Umbilical cord (tissue), 1 donor: ENCODE measurements at regions not wholly inside any gene's neighbourhood (a gene's known extent, or its start where the extent isn't known, plus 50 kb on each side); places are given as distances from the start of the nearest gene placed in this dataset.
A peak's percentile ranks its signal among the peaks of the same experiment; 100 is the strongest.
"Not testable (repeated sequence)": the region's sequence is repeated elsewhere in the genome, so short reads cannot be mapped to it uniquely, and the experiment has no call there.

Experiments used
- DNase-seq: peaks from one replicate; pipeline ENCODE4 v3.0.0-alpha.2; 2015; ENCODE audit warnings: low spot score

DNA sequence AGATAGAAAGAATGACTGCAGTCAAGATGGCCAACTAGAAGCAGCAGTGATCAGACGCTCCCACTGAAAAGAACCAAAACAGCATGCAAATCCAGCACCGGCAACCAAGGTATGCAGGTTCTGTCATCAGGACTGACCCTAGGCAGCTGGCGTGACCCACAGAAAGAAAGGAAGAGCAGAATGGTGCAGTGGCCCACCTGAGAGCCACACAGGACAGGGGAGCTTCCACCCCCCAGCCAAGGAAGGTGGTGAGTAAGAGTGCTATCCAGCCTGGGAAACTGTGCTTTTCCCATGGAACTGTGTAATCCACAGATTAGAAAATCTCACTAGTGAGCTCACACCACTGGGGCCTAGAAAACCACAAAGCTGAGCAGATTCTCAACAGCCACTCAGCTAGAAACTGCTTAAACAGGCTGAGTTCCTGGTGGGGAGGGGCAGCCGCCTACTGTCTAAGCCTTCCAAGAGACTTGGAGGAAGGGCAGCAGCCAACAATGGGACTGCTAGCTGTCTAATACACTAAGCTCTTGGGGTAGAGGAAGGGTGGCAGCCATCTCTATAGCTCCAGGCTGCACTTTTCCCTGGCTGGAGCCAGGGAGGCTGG, 127.9 kb downstream of the EVA1A start:
- peak; percentile 48 for DNase-seq

DNA sequence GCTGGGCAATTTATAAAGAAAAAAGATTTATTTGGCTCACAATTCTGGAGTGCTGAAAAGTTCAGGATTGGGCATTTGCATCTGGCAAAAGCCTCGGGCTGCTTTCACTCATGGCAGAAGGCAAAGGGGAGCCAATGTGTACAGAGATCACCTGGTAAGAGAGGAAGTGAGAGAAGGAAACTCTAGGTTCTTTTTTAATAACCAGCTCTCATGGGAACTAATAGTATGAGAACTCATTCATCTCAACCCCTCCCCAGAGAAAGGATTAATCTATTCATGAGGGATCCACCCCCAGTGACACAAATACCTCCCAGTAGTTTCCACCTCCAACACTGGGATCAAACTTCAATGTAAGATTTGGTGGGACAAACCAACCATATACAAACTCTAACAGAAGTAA, 129.0 kb downstream of the EVA1A start:
- no peak for DNase-seq

DNA sequence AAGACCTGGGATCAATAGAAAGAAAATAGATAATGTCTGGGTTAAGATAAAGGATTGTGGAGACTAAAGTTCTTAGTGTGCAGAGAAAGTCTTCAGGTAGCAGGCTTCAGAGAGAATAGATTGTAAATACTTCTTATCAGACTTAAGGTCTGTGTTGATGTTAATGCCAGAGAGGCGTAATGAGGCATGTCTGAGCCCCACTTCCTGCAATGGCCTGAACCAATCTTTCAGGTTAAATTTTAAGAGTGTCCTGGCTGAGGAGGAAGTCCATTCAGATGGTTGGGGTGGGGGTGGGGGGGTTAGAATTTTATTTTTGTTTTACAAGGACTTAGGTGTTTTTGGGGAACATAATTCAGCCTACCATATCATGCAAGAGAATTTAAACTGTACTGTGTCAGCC, 129.5 kb downstream of the EVA1A start:
- DNase-seq, result no peak

DNA sequence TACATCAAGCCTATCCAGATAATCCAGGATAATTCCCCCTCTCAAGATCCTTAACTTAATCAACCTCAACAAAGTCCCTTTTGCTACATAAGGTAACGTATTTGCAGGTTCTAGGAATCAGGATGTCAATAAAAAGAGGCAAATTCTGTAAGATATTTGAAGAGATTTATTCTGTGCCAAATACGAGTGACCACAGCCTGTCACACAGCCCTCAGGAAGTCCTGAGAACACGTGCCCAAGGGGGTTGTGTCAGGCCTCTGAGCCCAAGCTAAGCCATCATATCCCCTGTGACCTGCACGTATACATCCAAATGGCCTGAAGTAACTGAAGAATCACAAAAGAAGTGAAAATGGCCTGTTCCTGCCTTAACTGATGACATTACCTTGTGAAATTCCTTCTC, 130.3 kb downstream of the EVA1A start:
- not testable (repeated sequence) for DNase-seq

DNA sequence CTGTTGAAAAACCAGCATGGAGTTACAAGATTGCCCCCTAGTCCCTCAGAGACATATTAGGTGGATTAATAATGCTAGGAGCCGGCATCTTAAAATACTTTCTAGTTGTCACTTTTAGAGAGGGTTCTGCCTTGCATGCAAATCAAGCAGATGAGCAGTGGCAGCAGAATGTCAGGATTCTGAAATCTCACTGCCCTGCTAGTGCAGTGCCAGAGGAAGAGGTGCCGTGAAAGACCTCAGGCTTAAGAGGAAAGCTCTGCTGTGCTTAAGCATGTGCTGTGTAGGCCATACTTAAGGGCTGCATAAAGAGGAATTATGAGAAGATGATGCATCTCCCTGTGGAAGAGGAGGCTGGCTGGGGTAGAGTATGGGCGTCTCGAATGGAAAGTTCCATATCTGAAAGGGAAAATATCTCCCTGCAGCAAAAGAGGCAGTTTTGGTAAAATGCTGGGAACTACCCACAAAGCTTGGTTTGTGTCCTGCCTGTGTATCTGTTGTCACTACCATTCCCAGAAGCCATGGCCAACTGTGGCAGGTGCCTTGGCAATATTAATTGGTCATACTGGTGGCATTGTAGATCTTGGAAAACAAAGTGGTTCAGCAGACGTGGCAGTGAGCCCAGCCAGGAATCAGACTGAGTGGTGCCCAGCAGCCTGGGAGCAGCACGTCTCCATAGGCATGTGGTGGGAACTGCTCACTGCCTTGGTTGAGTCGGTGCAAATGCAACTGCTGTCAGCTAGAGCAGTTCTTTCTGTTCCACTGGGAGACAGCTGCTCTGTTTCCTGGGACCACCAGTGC, 131.9 kb downstream of the EVA1A start:
- peak; percentile 83 for DNase-seq

DNA sequence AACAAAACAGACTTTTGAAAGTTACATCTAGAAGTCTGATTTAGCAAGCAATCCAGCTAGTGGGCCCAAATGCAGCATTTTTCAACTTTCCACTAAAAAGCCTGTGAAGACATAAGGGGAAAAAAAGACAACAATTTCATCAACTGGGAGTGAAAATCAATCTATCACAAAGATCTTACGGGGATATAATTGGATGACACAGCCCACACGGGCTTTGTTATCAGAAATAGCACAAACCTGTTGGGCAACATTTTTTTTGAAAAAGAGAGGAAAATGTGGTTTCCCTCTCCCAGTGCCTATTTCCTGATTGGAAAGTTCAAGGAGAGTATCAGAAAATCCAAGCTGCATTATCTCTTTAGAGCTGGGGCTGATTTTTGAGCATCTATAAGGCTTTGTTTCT, 132.7 kb downstream of the EVA1A start:
- DNase-seq, result peak; percentile 41

DNA sequence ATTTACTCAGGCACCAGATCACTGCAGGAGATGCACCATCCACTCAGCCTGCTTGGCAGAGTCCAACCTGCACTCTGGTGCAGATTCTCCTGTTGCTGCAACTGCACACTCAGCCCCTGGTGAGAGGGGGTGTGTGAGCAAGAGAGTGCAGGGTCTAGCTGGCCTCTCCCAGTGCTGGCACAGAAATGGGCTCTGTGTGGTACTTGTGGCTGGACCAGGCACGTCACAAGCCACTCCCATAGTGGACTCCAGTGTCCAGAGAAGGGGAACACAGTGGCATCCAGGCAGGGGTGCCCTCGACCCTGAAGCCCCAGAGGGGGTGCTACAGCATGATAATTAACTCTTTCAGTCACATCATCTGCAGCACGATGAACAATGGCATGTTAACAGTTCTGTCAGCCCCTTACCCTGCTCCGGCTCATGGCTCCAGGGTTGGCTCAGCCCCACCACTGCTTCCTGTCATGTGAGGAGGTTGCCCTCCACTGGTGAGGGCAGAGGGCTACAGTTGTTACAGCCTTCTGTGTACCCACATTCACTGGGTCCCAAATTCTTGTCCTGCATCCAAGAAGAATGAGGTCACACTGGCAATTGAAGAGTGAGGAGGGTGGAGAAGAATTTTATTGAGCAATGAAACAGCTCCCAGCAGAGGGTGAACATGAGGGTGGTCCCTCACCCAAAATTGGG, 135.7 kb downstream of the EVA1A start:
- DNase-seq, result no peak

DNA sequence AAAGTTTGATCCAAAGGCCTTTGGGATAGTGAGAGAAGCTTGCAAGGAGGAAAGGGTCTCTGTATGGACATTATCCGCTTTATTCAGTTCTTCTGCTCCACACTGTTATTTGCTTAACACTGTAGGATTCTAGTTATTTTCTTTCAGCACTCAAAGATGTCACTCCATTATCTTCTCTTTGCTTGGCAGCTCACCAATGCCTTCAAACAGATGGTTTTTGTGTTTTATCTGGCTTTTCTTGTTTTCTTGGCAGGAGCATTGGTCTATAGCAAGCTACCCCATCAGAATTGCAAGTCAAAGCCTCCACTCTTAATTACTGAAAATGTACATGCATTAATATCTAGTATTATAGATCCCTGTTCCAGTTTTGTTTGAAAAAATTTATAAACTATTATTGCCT, 138.8 kb downstream of the EVA1A start:
- DNase-seq, result peak; percentile 75

DNA sequence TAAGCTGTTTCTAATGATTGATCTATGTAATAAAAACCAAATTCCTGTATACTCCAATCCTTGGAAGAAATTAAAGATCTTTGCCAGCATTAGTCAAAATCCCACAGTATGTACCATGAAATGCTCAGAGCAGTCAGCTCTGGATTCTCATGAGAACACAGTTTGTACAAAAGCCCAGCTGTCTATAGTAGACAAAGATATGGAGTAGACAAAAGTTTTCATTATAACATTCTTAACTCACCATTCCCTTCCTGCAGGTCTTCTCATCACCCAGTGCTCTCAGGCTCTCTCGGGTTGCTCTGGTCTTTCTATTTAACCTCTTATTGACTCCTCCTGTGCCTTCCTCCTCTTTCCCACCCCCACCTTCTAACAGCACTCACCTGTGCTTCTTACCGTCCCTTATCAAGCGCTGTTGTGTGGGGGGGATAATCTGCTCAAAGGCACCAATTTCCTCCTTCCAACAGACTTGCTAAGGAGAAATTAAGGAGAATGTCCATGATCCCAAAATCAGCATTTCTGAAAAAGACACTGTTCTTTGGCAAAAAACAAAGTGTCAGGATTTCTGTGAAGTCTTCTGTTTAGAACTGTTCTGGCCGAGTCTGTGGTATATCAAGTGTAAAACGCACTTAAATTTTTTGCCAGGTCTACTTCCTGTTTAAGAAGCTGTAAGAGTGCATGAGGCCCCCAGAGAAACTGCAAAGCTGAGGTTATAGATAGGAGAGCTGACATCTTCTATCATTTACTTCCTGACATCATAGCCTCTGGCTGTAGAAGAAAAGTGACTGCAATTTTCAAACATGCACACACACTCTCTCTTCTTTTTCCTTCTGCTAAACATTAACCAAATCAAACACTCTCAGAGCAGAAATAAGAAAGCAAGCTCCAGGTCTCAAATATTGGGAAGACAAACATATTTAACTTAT, 144.1 kb downstream of the EVA1A start:
- peak; percentile 78 for DNase-seq

DNA sequence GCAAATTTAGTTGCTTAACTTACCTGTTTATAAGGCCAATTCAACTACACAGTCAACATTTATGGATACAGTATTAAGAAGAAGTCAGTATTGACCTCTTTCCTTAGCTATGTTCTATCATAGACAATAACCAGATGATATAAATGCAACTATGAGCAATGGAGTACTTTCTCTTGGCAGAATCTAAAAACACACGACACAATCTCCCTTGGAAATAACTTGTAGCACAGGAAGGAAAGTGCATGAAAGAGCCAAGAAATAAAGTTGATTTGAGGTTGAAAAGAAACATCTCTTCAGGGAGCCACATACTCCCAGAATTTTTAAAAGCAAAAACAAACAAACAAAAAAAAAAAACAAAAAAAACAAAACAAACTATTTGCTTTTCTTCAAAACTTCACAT, 145.0 kb downstream of the EVA1A start:
- DNase-seq, result peak; percentile 22

DNA sequence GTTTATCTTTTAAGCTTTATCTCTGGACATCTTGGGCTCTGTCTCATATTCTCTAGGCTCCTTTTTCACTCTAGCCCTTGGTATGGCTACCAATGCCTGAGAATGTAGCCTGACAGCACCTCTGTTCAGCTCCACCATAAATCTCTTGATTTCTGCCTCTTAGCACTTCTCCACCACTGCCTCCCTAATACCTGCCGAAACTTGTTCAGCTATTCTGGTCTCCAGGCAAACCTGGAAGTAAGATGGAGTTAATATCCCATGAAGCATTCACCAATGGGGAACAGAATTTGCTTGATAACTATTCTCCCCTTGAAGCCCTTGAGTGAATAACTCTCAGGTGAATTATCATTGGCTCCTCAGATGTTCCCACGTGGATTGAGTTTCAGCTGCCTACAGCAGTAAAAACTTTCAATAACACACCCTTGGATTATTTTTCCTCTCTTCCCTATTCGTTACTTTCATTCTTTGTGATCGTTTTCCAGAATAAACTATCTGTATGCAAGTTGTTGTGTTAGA, 145.6 kb downstream of the EVA1A start:
- DNase-seq, result peak; percentile 54

DNA sequence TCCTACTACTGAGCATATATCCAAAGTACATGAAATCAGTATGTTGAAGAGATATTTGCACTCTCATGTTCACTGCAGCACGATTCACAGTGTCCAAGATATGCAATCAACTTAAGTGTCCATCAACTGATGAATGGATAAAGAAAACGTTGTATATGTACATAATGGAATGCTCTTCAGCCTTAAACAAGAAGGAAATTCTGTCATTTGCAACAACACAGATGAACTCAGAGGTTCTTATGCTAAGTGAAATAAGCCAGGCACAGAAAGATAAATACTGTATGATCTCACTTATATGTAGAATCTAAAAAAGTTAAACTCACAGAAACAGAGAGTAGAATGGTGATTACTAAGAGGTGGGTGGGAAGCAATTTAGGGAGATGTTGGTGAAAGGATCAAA, 149.2 kb downstream of the EVA1A start:
- peak; percentile 72 for DNase-seq

DNA sequence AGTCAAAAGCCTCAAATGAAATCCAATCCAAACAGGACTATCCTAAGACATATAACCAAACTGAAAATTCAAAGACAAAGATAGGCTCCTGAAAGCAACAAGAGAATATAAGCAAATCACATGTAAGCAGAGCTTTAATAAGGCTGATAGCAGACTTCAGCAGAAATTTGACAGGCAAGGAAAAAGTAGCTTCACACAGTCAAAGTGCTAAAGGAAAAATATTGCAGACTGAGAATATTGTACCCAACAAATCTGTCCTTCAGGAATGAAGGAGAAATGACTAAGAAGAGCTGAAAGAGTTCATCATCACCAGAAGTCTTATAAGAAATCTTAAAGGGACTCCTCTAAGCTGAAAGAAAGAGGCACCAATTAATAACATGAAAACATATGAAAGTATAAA, 150.0 kb downstream of the EVA1A start:
- DNase-seq, result no peak

DNA sequence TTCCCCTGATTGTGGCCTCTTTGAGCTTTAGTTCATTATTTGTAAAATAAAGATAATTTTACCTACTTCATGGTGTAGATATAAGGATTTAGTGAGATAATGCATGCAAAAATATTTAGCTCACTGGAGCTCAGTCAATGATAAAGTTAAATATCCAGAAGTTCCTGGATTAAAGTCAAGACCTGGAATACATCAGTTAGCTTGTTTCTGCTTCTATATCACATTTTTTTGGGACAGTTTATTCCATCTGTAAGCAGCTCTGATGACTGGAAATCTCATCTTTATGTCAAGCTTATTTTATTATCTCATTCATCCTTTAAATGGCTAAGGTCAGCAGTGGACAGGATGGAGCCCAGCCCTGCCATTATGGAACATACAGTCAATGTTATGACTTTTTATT, 152.0 kb downstream of the EVA1A start:
- DNase-seq, result peak; percentile 92

DNA sequence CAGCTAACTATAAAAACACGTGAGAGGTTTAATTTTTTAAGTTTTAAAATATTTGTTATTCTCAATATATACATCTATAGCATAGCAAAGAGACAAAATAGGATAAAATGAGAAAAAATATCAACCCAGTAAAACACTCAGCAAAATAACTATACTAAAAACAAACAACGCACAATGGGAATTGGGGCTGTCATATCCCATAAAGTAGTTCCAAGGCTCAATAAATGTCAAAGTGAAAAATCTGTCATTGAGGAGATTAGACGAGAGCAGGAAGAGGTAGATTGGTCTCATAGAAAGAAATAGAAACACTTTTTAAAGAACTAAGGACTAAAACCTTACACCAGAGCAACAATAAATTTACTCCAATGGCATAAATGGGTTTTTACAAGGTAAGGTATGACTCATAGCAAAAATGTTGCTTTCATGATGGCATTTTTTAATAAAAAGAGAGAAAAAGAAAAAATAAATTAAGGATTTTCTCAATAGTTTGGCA, 153.7 kb downstream of the EVA1A start:
- DNase-seq, result no peak

DNA sequence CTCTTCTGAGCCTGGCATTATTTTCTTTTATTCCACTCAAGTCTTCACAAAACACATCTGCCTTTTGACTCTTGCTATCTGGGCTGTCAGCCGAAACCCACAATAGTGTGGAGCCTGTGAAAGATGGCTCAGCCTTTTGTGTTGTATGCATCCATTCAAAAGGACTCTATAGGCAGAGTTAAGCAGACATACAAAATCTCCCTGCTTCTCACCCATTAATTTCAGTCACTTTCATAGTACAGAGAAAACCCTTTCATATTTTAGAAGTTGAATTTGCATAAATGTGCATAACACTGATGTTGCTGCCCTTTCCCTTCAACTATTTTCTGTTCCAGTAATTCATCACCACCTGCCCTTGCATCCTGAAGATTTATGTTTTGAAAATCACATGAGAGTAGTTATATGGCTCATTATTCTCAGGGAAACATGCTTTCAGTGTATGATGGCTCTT, 154.6 kb downstream of the EVA1A start:
- peak; percentile 61 for DNase-seq

DNA sequence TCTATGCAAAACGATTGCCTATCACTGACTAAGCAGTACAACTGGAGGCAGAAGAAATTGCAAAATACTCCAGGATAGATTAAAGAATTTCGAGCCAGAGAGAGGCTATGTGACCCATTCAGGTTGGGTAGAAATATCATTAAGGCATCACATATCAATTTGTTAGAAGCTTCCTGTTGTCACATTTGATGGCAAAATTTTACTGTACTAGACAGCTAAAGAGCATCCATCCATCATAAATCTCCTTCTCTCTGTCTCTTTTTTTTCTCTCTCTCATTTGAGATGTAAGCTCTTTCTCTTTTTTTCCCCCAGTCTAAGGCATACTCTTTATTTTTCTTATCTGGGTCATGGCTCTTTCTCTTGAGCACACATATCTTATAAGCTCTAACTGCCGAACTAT, 155.7 kb downstream of the EVA1A start:
- DNase-seq, result no peak

DNA sequence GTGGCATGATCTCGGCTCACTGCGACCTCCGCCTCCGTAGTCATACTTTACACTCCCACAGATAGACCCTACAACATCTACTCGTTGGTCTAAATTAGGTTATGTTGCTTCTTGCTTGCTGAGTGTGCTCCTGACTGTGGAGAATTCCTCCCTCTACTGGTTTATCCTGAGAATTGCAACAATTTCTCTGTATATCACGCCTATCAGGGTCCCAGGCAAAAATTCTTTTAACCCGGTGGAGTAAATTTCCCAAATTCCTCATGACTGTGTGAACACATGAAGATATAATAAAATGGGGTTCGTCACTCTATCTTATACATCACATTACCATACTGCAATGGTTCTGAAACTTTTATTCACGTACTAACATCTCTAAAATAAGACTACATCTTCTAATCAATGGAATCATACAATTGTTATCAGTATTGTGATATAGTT, 156.7 kb downstream of the EVA1A start:
- DNase-seq, result peak; percentile 64

DNA sequence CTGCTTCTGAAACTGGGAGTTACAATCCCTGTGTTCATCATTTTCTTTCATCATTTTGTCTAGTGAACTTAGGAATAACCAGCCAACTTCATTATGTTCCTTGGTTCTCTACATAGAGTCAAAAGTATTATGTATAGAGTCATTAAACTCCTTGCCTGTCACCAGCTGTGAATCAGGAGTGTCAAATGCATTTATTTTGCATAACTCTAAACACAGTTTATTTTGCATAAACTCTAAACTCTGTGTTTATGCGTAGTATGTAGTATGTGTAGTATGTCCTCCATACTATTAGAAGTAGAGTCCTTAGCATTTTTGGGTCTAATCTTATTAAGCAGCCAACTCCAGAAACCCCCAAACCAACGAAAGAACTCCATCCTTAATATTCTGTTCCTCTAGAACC, 164.4 kb downstream of the EVA1A start:
- no peak for DNase-seq

DNA sequence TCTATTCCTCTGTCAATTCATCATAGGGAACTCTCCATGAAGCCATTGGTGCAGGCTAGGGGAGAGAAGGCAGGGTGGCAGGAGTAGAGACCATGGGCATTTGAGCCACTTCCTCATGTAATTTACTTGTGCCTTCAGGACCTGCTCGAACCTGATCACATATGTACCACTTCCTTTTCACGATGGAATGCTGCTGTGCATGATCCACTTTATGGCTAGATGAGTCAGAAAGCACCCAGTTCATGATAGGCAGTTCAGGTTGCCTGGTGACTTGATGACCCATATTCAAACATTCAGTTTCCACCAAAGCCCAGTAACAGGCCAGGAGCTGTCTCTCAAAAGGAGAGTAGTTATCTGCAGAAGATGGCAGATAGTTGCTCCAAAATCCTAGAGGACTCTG, 166.0 kb downstream of the EVA1A start:
- not testable (repeated sequence) for DNase-seq

DNA sequence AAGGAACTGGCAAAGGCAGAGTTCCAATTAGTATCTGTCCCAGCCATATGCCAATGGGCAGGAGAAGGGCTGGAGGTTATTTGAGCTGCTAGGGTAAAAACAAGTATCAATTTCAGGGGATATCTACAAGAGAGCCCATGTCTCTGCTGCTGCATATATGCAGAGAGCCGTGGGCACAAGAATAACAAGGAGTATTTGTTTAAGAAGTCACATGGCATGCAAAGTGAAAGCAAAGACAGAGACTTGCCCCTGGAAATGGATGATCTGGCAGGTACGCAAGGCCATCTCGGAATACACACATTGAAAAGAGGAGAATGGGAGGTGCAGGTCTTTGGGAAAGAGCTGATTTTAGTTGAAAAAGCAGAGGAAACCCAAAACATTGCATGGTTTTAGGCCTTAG, 170.6 kb downstream of the EVA1A start:
- DNase-seq, result no peak
